NB4 (cell line): ENCODE measurements at regions not wholly inside any gene's neighbourhood (a gene's known extent, or its start where the extent isn't known, plus 50 kb on each side); places are given as distances from the start of the nearest gene placed in this dataset.
"Not testable (repeated sequence)": the region's sequence is repeated elsewhere in the genome, so short reads cannot be mapped to it uniquely, and the experiment has no call there.

ENCODE experiments used
- DNase-seq: peaks from one replicate; pipeline ENCODE4 v3.0.0; 2010; ENCODE audit warnings: low read depth
- H3K4me3 ChIP-seq: one replicate; pipeline ENCODE4 v1.5.1; 2011; ENCODE audit warnings: mild to moderate bottlenecking, low read depth, low read length, moderate library complexity
- MYC ChIP-seq: IDR thresholded peaks from 2 replicates; pipeline ENCODE4 v1.6.1; 2011; ENCODE audit warnings: low read depth, low read length
- POLR2A ChIP-seq: IDR thresholded peaks from 2 replicates; pipeline ENCODE4 v1.6.1; 2011; ENCODE audit warnings: mild to moderate bottlenecking; ENCODE audit not compliant: insufficient read length; ENCODE audit errors: extremely low read depth
- TF ChIP-seq, protein P1 (sequence below): IDR thresholded peaks from one replicate; pipeline ENCODE4 v1.5.1; 2012; ENCODE audit warnings: low read depth, low read length
- TF ChIP-seq, protein P2 (sequence below): IDR thresholded peaks from 2 replicates; pipeline ENCODE4 v1.6.1; 2011; ENCODE audit warnings: low read depth, low read length

DNA sequence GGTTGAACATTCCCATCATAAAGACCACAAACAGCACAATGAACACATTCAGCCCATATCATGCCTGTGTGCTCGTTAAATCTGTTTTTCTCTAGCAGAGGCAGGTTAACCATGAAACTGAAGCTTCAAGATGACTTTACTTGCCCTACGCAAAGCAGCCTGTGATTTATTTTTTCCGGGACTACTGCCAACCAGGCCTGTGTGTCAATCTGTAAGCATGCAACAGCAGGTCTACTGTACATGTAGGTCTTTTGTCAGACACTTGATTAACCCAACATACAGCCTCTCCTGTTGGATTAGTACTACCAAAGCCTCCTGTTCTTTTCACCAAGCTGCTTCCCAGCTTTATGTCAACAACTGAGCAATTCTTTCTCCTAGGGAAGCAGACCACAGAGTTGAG, 85.5 kb upstream of the ACSL1 start:
- TF ChIP-seq MYC (no peak), POLR2A (no peak)
- TF ChIP-seq, protein P1, sequence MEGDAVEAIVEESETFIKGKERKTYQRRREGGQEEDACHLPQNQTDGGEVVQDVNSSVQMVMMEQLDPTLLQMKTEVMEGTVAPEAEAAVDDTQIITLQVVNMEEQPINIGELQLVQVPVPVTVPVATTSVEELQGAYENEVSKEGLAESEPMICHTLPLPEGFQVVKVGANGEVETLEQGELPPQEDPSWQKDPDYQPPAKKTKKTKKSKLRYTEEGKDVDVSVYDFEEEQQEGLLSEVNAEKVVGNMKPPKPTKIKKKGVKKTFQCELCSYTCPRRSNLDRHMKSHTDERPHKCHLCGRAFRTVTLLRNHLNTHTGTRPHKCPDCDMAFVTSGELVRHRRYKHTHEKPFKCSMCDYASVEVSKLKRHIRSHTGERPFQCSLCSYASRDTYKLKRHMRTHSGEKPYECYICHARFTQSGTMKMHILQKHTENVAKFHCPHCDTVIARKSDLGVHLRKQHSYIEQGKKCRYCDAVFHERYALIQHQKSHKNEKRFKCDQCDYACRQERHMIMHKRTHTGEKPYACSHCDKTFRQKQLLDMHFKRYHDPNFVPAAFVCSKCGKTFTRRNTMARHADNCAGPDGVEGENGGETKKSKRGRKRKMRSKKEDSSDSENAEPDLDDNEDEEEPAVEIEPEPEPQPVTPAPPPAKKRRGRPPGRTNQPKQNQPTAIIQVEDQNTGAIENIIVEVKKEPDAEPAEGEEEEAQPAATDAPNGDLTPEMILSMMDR = no peak
- TF ChIP-seq, protein P2, sequence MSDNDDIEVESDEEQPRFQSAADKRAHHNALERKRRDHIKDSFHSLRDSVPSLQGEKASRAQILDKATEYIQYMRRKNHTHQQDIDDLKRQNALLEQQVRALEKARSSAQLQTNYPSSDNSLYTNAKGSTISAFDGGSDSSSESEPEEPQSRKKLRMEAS = no peak
- DNase-seq = no peak
- no peak overlapping the region for H3K4me3 ChIP-seq

DNA sequence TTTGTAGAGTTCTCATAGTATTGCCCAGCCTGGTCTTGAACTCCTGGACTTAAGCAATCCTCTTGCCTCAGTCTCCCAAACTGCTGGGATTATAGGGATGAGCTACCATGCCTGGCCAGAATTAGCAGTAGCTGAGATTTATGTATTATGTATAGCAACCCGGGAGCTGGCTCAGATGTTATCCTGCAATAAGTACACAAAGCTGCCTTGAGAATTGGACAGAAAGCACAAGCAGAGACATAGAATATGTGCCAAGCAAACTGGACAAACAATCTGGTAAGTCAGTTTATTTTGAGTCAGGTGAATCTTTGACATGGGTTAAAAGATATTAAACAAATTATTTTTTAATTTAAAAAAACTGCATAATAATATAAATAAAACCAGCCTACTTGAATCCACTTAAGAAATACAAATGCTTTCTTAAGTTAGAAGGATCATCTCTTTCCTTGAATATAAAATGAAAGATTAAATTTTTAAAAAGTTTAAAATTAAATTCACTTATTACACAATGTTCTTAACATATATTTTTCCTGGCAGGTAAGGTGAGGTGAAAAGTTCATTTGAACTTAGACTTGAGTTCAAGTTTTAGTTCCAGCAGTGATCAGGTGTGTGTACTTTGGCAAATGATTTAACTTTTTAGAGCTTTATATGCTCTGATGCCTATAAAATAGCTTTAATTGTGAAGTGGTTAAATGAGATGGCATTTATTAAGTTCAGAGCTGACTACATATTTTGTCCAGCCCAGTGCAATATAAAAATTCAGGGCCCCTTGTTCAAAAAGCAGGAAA, 87.8 kb upstream of the ACSL1 start:
- H3K4me3 ChIP-seq = no peak overlapping the region
- no peak for DNase-seq
- TF ChIP-seq, protein P1 = no peak
- TF ChIP-seq, protein P2 = no peak
- TF ChIP-seq MYC = no peak
- TF ChIP-seq POLR2A = no peak

DNA sequence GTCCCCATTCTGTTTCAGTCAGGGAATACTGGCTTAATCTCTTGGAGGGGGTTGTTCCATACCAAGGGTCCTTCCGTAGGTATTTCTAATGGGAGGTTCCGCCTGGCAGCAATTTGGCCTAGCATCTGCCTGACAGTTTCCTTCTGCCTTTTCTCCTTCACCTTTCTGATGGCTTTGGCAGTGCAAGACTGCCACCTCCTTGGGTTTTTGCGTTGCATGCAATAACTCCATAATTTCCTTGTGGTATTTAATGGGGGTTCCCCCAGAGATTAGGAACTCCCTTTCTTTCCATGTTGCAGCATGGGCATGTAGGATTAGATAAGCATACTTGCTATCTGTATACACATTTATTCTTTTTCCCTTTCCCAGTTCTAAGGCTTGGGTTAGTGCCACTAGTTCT, 93.0 kb upstream of the ACSL1 start:
- not testable (repeated sequence) for DNase-seq, H3K4me3 ChIP-seq

DNA sequence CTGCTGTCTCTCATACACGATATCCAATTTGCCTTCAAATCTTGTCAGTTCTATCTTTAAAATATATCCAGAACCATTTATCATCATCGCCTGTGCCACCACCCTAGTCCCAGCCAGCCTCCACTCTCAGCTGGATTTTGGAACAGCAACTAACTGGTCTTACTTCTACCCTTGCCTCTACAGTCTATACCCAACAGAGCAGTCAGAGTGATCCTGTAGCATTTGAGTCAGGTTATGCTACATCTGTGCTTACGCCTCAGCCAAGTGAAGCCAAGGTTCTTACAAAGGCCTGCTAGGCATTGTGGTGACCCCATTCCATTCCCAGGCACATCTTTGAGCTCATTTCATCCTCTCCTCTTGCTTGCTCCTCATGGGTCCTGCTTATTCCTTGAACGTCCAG, 95.7 kb upstream of the ACSL1 start:
- DNase-seq = no peak
- H3K4me3 ChIP-seq = no peak overlapping the region
- TF ChIP-seq, protein P1 = no peak
- TF ChIP-seq POLR2A (no peak), MYC (no peak)
- TF ChIP-seq, protein P2 = no peak

DNA sequence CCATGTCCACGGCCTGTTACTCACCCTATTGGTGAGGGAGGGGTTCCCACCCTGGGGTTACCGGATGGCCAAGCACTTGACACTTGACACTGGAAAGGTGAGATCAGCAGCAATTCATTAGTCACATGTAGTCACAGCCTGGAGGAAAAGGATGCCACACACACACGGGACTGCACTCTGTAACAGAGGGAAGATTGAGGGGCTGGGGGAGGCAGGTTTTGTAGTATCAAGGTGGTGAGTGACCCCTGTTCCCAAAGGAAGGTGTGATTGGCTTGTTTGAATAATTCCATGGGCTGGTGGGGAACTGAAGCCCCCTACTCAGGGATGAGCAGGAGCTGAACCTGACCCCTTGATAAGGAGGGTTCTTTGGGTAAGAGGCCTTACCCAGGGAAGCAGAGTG, 96.0 kb upstream of the HELT start:
- TF ChIP-seq POLR2A (no peak), MYC (no peak)
- TF ChIP-seq, protein P1 = no peak
- no peak overlapping the region for H3K4me3 ChIP-seq
- no peak for DNase-seq

DNA sequence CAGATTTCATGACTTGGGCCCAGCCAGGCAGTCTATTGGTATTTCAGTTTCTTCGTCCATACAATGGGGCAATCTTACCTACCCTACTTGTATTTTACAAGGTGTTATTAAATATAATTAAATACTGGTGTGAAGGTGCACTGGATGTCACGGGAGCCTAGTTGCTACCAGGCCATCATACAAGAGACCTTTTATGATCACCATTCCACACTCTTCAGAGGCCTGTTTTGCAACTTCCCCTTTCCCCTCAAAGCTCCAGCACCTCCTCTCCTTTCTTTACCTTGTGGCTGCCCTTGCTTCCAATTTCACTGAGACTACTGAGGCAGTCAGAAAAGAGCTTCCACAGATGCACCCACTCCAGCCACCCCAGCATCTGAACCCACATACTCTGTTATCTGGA, 93.8 kb upstream of the HELT start:
- TF ChIP-seq, protein P2 = no peak
- peak; percentile 69 for DNase-seq
- H3K4me3 ChIP-seq = no peak overlapping the region

DNA sequence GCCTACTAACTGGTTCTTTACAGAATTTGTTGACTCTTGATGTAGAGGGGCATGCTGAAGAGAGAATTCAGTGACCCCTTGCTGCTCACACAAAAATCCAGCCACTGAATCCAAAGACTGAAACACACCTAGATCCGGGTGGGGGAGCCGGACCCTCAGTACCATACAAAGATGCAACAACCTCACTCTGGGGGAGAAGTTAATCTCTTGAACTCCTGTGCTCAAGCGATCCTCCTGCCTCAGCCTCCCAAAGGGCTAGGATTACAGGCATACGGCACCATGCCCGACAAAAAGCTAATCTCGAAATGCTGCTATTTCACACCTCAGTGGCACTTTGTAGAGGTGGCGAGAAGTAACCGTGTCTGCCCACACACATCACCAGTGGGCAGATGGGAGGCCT, 88.8 kb upstream of the HELT start:
- H3K4me3 ChIP-seq = no peak overlapping the region
- DNase-seq = no peak
- TF ChIP-seq POLR2A (no peak), MYC (no peak)
- TF ChIP-seq, protein P2 = no peak
- TF ChIP-seq, protein P1 = no peak
